Skin of body (tissue), 1 donor: ENCODE measurements at regions not wholly inside any gene's neighbourhood (a gene's known extent, or its start where the extent isn't known, plus 50 kb on each side); places are given as distances from the start of the nearest gene placed in this dataset.
A peak's percentile ranks its signal among the peaks of the same experiment; 100 is the strongest.
"Not testable (repeated sequence)": the region's sequence is repeated elsewhere in the genome, so short reads cannot be mapped to it uniquely, and the experiment has no call there.

Experiments
- DNase-seq: peaks from one replicate; lab custom pipeline; 2025; lab: John Stamatoyannopoulos, UW

GRCh38 chr12:128026696-128027574, 240.0 kb upstream of the TMEM132C start:
- DNase-seq, result no peak

GRCh38 chr12:128033473-128033872, 233.5 kb upstream of the TMEM132C start:
- no peak for DNase-seq

- DNase-seq, result no peak
Measured at GRCh38 chr12:128040971-128041370, 226.0 kb upstream of the TMEM132C start.

GRCh38 chr12:128042283-128042682, 224.7 kb upstream of the TMEM132C start:
- not testable (repeated sequence) for DNase-seq

- DNase-seq, result no peak
Measured at GRCh38 chr12:128042825-128043224, 224.1 kb upstream of the TMEM132C start.

GRCh38 chr12:128043317-128043716, 223.7 kb upstream of the TMEM132C start:
- DNase-seq, result no peak

GRCh38 chr12:128047266-128048060, 219.5 kb upstream of the TMEM132C start:
- no peak for DNase-seq

- no peak for DNase-seq
Measured at GRCh38 chr12:128052331-128052730, 214.6 kb upstream of the TMEM132C start.

- DNase-seq, result no peak
Measured at GRCh38 chr12:128052777-128053176, 214.2 kb upstream of the TMEM132C start.

GRCh38 chr12:128055567-128055966, 211.4 kb upstream of the TMEM132C start:
- DNase-seq, result no peak

GRCh38 chr12:128056136-128056801, 210.7 kb upstream of the TMEM132C start:
- peak; percentile 9 for DNase-seq

- no peak for DNase-seq
Measured at GRCh38 chr12:128057586-128057985, 209.4 kb upstream of the TMEM132C start.

- no peak for DNase-seq
Measured at GRCh38 chr12:128059621-128060370, 207.2 kb upstream of the TMEM132C start.

- no peak for DNase-seq
Measured at GRCh38 chr12:128068211-128068610, 198.8 kb upstream of the TMEM132C start.

GRCh38 chr12:128069359-128069997, 197.5 kb upstream of the TMEM132C start:
- DNase-seq, result peak; percentile 10

- DNase-seq, result no peak
Measured at GRCh38 chr12:128073937-128074336, 193.0 kb upstream of the TMEM132C start.

GRCh38 chr12:128075332-128075731, 191.6 kb upstream of the TMEM132C start:
- no peak for DNase-seq

- DNase-seq, result no peak
Measured at GRCh38 chr12:128076188-128076587, 190.8 kb upstream of the TMEM132C start.

GRCh38 chr12:128077211-128077916, 189.6 kb upstream of the TMEM132C start:
- DNase-seq, result peak; percentile 9

- DNase-seq, result no peak
Measured at GRCh38 chr12:128077917-128078298, 189.1 kb upstream of the TMEM132C start.
